Stimulated activated CD4-positive, alpha-beta T cell treated with anti-CD3 and anti-CD28 coated beads, Interleukin-4, amount 100 ng/mL, for 48 hours (primary cell): ENCODE measurements at regions not wholly inside any gene's neighbourhood (a gene's known extent, or its start where the extent isn't known, plus 50 kb on each side); places are given as distances from the start of the nearest gene placed in this dataset.

Source experiments
- DNase-seq, 2 donors: peaks; one replicate each; pipeline ENCODE4 v3.0.0-alpha.2; 2020; ENCODE audit warnings: low read depth in 2 of 2

- DNase-seq, result no peak
These were observed 123.6 kb downstream of the ADCYAP1R1 start for GRCh38 chr7:31175672-31176071.

GRCh38 chr7:31171984-31172383, 119.9 kb downstream of the ADCYAP1R1 start:
- no peak for DNase-seq

DNA sequence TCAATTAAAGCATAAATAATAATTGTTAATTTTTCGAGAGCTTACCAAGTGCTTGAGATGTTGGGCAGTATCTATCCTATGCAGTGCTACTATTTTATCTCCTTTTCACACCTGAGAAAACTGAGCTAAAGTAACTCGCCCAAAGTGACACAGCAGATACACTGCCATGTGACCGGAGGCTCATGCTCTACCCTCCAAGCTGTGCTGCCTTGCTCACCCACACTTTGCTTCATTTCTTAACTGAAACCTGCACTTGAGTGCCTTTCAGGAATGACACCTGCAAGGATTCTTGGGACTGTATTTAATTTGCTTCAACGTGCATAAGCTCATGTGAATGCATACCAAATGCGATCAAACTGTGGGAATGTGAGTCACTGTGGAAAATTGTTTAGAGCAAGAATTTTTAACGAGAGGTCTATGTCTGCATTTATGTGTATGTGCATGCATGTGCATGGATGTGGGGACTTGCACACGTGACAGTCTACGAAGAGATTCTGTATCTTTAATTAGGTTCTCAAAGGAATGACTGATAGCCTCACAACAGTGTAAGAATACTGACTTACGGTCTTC, 119.2 kb downstream of the ADCYAP1R1 start:
- no peak for DNase-seq
